ENCODE measurements at regions not wholly inside any gene's neighbourhood (a gene's known extent, or its start where the extent isn't known, plus 50 kb on each side); places are given as distances from the start of the nearest gene placed in this dataset.

DNA sequence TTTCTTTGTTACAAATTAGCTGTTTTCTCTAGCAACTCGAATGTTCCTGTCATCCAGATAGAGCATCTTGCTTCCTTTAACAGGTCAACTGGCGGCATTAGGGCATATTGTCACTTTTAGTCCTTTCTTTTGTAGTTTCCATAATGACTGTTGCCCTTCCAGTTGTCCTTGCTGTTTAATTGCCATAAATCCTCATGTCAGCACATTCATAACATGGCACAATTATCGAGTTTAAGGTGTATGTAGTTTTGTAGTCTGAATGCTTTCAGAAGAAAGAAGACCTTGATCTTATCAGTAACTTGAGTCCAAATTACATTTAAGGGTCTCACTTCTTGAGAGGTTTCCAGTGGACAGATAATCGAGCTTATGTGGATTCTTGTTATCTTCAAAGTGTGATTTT lies 161.7 kb upstream of the CDH12 start:
- TF ChIP-seq CTCF (IDR thresholded peaks at IDR 0.05; ENCODE audit: poor library complexity), result no peak
- TF ChIP-seq EZH2phosphoT487 (IDR thresholded peaks at IDR 0.05; ENCODE audit: low read depth, severe bottlenecking, unreplicated experiment), result no peak

Data from hepatocyte (in vitro differentiated cells).